ENCODE measurements at regions not wholly inside any gene's neighbourhood (a gene's known extent, or its start where the extent isn't known, plus 50 kb on each side); places are given as distances from the start of the nearest gene placed in this dataset.

DNA sequence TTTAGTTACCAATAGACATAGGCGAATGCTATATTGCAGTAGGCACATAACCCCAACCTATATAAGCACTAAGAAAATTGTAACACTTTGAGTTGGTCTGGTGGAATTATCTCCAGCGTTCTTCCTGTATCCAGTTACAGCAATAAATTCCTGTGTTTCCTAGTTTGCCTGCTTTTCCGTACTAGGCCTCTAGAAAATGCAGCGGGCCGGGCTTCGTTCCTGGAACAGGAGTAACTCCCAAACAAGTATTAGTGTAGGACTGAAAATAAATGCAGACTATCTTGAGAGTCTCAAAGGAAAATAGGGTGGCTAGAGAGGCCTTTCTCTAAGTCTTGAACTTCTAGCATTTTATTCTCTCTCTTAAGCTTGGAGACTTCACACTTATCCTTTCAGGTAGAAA is 159.8 kb downstream of the OR13H1 start:
- DNase-seq (ENCODE audit: low spot score) = no peak

DNA sequence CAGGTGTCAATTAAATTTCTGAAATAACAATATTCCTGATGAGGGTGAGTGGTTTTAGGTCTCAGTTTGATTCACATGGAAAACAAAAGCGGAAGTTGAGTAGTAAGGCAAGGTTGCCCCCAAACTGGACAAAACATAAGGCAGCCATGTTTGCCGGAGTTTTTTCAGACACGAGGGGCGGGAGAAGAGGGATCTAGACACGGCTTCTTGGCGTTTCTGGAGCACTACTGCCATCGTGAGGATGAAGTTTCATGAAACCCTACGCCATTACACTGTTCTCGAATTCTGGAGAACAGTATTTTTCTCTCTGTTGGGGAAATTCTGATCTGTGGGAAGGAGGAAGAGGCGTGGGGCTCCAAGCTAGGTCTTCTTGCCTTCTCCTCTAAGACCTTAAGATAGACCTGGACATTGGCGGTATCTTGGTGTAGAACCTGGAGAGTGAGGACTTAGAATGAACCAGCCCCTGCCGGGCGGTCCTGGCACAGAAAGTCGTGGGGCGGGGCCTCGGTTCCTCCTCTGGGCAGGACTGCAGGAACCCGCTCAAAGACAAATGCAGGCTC is 160.3 kb downstream of the OR13H1 start:
- no peak for DNase-seq (ENCODE audit: low spot score)

DNA sequence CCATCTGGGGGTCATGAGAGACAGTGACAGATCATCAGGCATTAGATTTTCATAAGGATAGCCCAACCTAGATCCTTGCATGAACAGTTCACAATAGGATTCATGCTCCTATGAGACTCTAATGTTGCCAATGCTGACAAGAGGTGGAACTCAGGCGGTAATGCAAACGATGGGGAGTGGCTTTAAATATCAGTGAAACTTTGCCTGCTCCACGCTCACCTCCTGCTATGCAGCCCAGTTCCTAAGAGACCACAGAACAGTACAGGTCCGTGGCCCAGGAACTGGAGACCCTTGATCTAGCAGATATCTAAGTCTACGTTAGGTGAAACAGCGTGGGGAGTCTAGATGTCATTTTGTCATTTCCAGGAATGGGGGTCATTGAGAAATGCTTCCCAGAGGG is 165.7 kb downstream of the OR13H1 start:
- no peak for DNase-seq (ENCODE audit: low spot score)

DNA sequence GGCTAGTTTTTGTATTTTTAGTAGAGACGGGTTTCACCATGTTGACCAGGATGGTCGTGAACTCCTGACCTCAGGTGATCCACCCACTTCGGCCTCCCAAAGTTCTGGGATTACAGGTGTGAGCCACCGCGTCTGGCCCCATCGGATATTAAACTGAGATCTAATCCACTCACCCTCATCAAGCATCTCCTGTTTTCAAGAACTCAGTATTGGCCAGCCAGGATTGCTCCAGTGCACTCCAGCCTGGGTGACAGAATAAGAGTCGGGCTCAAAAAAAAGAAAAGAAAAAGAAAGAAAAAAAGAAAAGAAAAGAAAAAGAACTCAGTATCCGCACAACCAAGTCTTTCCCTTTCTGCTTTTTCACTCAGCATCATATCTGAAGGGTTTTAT is 167.6 kb downstream of the OR13H1 start:
- DNase-seq (ENCODE audit: low spot score) = no peak

DNA sequence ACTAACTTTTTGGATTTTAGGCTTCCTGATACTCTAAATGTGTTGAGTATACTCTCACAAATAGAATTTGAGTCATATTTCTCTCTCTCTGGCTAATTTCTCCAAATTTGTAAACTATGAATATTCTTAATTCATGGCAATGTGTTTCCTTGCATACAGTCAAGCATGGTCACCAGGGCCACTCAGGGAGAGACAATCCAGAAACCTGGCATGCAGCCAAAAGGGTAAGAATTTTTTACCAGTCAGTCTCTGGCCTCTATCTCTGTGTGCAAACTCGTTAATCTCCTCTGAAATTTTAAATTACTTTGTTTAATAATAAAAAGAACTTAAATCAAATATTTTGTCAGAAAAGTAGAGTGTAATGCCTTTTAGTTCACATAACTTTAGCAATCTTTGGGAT is 179.8 kb downstream of the OR13H1 start:
- DNase-seq (ENCODE audit: low spot score) = no peak

DNA sequence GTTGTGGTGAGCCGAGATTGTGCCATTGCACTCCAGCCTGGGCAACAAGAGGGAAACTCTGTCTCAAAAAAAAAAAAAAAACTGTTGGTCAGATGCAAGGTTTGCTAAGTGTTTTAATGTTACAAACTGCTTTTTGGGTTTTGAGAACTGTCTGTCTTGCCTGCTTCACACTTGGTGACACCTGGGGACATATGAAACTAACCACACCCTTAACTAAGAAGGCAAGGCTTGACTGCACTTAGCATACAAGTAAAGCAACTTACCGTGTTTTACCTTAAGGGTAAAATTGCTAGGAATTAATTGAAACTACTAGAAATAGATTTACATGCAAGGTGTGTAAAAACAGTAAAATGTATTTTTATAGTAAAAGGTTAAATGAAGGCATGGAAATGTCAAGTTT is 180.4 kb downstream of the OR13H1 start:
- no peak for DNase-seq (ENCODE audit: low spot score)

DNA sequence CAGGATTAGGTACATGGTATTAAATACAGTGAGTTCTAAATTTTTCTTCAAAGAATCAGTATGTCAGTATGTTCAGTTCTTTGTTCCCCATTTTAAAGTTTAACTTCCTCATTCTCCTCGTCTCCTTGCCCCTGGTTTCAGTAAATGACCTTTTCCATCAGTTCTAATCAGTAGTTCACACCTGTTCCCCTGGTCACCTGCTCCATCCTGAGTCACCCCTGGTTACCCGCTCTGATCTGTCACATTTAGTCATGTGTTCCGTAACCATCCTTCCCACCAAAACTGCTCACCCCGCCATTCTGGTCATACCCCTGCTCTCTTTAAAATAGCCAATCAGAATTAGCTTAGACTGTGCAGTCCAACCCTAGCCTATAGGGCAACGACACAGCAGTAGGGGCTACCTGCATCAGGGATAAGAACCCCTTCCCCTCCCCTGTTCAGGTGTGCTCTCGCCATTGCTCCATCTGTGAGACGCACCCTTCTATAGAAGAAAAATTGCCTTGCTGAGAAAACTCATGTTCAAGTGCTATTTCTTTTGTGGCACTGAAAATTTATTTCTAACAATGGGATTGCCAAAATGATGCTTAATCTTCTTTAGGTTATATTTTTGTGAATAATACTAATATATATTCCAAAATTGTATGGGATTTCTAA is 181.3 kb downstream of the OR13H1 start:
- no peak for DNase-seq (ENCODE audit: low spot score)

DNA sequence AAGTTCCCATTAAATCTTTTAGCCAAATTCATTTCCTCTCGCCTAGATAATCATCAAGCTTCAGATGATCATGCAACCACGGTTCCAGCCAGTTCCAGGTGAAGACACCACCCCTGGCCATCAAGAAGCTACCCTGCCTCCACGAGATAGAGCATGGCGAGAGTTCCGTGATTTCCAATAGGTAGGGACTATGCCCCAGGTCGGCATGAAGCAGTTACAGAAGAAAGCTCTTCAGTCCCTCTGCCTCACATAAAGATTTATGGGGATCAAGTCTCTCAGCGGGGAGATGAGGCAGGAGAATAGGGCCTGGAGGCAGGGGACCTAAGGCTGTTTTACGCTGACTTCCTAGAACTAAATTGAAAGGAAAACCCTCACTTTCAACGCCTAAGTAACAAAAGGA is 183.9 kb downstream of the OR13H1 start:
- no peak for DNase-seq (ENCODE audit: low spot score)

DNA sequence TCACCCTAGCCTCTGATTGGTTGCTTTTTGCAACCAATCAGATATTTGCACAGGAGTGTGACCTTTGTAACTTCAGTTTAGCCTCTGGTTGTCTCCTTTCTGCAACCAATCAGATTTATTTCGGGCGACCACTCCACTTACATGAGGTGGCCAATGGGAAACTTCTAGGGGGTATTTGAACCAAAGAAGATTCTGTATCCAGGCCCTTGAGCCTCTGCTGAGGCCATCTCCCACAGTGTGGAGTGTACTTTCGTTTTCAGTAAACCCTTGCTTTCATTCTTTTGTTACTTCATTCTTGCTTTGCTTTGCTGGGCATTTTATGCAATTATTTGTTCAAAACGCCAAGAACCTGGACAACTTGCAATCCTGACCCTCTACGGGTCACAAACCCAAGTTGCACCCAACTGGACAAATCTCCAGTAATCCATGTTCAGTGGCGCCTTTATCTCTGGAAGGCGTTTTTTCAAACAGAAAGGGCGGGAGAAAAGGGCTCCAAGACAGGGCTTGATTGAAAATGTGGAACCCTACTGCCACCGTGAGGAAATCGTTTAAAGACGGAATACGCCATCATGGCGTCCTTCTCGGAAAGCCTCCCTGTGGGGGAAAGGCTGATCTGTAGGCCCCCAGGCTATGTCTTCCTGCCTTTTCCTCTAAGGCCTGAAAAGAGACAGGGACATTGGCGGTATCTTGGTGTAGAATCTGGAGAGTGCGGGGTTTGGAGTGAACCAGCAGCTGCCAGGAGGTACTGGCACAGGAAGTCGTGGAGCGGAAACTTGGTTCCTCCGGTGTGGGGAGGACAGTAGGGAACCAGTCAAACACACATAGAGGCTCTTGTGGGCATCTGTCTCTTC is 184.6 kb downstream of the OR13H1 start:
- no peak for DNase-seq (ENCODE audit: low spot score)

DNA sequence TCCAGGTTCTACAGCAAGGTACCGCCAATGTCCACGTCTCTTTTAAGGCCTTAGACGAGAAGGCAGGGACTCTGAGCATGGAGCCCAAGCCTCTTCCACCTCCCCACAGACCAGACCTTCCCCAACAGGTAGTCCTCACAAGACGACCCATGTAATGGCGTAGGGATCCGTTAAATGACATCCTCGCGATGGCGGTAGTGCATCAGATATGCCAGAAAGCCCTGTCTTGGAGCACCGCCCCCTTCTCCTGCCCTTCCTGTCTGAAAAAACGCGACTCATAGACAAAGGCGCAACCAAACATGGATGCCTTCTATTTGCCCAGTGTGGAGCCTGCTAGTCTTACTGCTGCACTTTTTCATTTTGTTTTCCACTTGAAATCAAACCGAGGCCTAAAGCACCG is 185.4 kb downstream of the OR13H1 start:
- no peak for DNase-seq (ENCODE audit: low spot score)

DNA sequence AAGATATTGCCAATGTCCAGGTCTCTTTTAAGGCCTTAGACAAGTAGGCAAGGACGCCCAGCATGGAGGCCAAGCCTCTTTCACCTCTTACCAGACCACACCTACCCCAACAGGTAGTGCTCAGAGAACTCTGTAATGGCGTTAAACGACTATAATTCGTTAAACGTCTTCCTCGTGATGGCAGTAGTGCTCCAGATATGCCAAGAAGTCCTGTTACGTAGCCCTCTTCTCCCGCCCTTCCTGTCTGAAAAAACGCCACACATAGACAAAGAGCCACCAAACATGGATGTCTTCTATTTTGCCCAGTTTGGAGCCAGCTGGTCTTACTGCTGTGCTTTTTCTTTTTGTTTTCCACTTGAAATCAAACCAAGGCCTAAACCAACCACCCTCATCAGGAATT is 190.7 kb downstream of the OR13H1 start:
- peak; percentile 6 for DNase-seq (ENCODE audit: low spot score)

DNA sequence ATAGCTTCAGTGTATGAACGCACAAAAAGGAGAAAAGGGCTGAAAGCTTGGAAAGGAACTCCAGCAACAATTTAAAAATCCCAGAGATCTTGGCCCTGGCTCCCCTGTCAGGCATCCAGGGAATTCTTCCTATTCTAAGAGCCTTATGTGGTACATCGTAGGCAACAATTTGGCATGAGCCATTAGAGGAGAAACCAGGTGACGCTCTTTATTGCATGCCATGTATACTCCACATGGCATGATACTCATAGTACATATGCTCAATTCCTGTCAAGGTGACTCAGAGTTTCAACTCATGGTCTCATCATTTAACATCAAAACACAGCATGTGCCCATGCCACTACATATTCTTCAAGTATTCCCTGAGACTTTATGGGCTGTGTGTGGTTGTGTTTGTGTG is 191.3 kb downstream of the OR13H1 start:
- DNase-seq (ENCODE audit: low spot score) = no peak

DNA sequence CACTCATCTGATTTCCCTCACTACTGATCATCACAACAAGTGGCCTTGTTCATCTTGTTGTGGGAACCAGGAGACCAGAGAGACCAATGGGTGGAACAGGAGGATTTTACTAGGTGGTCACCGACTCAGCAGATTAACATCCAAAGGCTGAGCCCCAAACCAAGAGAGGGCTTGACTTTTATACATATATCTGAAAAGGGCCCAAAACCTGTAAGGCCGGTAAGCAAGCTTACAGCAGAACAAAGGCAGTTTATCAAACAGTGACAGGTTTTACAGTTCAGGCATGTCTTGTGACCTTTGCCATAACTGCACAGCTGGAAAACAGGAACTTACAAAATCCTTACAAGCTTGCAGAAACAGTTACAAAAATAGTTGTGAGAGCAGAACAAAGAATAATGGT is 195.9 kb downstream of the OR13H1 start:
- DNase-seq (ENCODE audit: low spot score) = no peak

DNA sequence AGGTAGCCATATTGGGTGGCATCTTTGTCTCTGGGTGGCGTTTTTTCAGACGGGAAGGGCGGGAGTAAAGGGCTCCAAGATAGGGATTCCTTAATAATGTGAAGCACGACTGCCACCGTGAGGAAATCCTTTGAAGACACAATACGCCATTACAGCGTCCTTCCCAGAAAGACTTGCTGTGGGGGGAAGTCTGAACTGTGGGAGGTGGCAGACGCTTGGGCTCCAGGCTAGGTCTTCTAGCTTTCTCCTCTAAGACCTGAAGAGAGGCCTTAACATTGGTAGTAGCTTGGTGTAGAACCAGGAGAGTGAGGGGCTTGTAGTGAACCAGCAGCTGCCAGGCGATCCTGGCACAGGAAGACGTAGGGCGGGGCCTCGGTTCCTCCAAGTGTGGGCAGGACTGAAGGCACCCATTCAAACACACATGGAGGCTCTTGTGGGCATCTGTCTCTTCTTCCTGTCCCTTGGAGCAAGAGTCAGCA is 197.3 kb downstream of the OR13H1 start:
- no peak for DNase-seq (ENCODE audit: low spot score)

DNA sequence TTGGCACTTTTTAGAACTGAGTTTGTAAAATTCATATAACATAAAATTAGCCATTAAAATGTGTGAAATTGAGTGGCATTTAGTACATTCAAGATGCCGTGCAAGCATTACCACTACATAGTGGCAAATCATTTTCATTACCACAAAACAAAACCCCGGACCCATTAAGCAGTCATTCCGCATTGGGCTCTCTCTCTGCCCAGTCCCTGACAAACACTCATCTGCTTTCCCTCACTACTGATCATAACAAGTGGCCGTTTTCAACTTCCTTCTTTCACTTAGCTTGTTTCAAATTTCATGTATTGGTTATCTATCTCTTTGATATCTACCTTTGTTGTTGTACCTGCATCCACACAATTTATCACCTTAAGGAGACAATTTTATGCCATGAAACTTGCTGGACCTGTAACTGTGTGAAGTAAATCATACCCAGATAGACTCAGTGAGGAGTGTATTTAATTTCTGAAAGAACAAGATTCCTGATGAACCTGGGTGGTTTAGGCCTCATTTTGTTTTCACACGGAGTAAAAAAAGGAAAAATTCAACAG is 202.1 kb downstream of the OR13H1 start:
- no peak for DNase-seq (ENCODE audit: low spot score)

DNA sequence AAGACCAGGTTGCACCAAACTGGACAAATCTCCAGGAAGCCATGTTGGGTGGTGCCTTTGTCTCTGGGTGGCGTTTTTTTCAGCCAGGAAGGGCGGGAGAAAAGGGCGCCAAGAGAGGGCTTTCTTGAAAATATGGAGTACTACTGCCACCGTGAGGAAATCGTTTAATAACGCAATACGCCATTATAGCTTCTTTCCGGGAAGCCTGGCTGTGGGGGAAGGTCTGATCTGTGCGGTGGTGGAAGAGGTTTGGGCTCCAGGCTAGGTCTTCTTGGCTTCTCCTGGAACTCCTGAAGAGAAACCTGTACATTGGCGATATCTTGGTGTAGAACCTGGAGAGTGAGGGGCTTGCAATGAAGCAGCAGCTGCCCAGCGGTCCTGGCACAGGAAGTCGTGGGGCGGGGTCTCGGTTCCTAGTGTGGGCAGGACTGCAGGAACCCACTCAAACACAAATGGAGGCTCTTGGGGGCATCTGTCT is 202.7 kb downstream of the OR13H1 start:
- DNase-seq (ENCODE audit: low spot score) = no peak

DNA sequence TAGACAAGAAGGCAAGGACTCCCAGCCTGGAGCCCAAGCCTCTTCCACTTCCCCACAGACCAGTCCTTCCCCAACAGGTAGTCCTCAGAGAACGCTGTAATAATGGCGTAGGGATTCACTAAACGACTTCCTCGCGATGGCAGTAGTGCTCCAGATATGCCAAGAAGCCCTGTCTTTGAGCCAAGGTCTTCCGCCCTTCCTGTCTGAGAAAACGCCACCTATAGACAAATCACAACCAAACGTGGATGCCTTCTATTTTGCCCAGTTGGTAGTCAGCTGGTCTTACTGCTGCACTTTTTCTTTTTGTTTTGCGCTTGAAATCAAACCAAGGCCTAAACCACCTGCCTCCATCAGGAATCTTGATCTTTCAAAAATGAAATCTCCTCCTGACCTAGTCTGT is 203.3 kb downstream of the OR13H1 start:
- no peak for DNase-seq (ENCODE audit: low spot score)

DNA sequence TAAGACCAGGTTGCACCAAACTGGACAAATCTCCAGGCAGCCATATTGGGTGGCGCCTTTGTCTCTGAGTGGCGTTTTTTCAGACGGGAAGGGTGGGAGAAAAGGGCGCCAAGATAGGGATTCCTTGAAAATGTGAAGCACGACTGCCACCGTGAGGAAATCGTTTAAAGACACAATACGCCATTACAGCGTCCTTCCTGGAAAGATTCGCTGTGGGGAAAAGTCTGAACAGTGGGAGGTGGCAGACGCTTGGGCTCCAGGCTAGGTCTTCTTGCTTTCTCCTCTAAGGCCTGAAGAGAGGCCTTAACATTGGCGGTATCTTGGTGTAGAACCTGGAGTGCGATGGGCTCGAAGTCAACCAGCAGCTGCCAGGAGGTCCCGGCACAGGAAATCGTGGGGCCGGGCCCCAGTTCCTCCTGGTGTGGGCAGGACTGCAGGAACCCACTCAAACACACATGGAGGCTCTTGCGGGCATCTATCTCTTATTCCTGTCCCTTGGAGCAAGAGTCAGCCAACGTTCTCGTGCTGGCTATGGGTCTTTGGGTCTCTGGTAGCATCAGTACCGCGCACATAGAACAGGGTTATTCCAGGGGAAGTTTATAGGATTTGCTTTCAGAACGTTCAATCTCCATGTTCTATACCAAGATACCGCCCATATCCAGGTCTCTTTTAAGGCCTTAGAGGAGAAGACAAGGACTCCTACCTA is 208.8 kb downstream of the OR13H1 start:
- DNase-seq (ENCODE audit: low spot score) = no peak

DNA sequence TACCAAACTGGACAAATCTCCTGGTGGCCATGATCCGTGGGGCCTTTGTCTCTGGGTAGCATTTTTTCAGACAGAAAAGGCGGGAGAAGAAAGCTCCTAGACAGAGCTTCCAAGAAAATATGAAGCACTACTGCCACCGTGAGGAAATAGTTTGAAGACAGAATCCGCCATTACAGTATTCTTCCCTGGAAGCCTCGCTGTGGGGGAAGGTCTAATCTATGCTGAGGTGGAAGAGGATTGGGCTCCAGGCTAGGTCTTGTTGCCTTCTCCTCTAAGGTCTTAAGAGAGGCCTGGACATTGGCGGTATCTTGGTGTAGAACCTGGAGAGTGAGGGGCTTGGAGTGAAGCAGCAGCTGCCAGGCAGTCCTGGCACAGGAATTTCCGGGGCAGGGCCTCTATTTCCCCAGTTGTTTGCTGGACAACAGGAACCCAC is 218.9 kb downstream of the OR13H1 start:
- DNase-seq (ENCODE audit: low spot score) = peak; percentile 37

DNA sequence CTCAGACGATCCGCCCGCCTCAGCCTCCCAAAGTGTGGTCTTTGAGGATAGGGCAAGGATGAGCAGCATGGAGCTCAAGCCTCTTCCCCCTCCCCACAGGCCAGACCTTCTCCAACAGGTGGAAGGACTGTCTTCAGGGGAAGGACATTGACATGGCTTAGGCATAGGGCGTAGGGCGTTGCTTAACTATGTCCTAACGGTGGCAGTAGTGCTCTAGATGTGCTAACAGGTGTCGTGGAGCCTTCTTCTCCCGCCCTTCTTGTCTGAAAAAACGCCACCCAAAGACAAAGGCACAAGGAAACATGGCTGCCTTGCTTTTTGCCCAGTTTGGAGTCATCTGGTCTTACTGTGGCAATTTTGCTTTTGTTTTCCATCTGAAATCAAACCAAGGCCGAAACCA is 219.8 kb downstream of the OR13H1 start:
- DNase-seq (ENCODE audit: low spot score) = peak; percentile 13

DNA sequence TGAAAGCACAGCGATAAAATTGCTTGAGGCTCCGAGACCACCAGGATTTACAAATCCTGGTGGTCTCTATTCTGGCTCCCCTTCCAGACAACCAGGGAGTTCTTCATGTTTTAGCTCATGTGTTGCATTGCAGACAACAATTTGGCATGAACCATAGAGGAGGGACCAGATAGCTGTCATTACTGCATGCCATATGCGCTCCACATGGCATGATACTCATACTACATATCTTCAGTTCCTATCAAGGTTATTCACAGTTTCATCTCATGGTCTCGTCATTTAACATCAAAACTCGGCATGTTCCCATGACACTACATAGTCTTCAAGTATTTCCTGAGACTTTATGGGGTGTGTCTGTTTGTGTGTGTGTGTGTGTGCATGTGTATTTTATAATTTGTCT is 220.3 kb downstream of the OR13H1 start:
- DNase-seq (ENCODE audit: low spot score) = no peak
